GM23338 (cell line): ENCODE measurements at regions not wholly inside any gene's neighbourhood (a gene's known extent, or its start where the extent isn't known, plus 50 kb on each side); places are given as distances from the start of the nearest gene placed in this dataset.

ENCODE experiments used
- ATAC-seq: fragments of 200-7000 bp; cut with Tn5 transposase; 3 replicates; pipeline ENCODE4 v1.9.1; 2020
- DNase-seq: peaks from one replicate; pipeline ENCODE4 v3.0.0-alpha.2; 2015; ENCODE audit warnings: low spot score
- H2AFZ ChIP-seq: fragments of 200-600 bp; sonication (generic); 2 replicates; pipeline ENCODE4 v1.8.0; 2016; ENCODE audit warnings: antibody characterized with exemption, mild to moderate bottlenecking, moderate library complexity
- H3F3A ChIP-seq: fragments of 200-600 bp; sonication (generic); replicated peaks from 2 replicates; pipeline ENCODE4 v1.8.0; 2017; ENCODE audit warnings: antibody characterized with exemption, mixed run types, low read depth
- H3K27ac ChIP-seq: fragments of 200-600 bp; sonication (generic); 2 replicates; pipeline ENCODE4 v1.6.1; 2016; ENCODE audit warnings: low read depth
- H3K27me3 ChIP-seq: fragments of 200-600 bp; sonication (generic); 2 replicates; pipeline ENCODE4 v1.8.0; 2016; ENCODE audit warnings: mild to moderate bottlenecking, mixed run types, moderate library complexity; ENCODE audit not compliant: insufficient read depth
- H3K36me3 ChIP-seq: fragments of 200-600 bp; sonication (generic); 2 replicates; pipeline ENCODE4 v1.8.0; 2016; ENCODE audit warnings: mild to moderate bottlenecking; ENCODE audit not compliant: insufficient read depth
- H3K4me1 ChIP-seq: fragments of 200-600 bp; sonication (generic); 2 replicates; pipeline ENCODE4 v1.8.0; 2016; ENCODE audit warnings: mild to moderate bottlenecking, moderate library complexity; ENCODE audit not compliant: insufficient read depth
- H3K4me2 ChIP-seq: fragments of 200-600 bp; sonication (generic); 2 replicates; pipeline ENCODE4 v1.7.1; 2017; ENCODE audit warnings: mixed run types
- H3K4me3 ChIP-seq: fragments of 200-600 bp; sonication (generic); 2 replicates; pipeline ENCODE4 v1.6.1; 2016; ENCODE audit warnings: mixed run types
- H3K79me2 ChIP-seq: fragments of 200-600 bp; sonication (generic); replicated peaks from 2 replicates; pipeline ENCODE4 v1.8.0; 2017; ENCODE audit warnings: mild to moderate bottlenecking; ENCODE audit not compliant: insufficient read depth
- H3K9me2 ChIP-seq: fragments of 200-600 bp; sonication (generic); 2 replicates; pipeline ENCODE4 v1.8.0; 2017; ENCODE audit not compliant: insufficient read depth
- H4K20me1 ChIP-seq: fragments of 200-600 bp; sonication (generic); replicated peaks from 2 replicates; pipeline ENCODE4 v1.8.0; 2017; ENCODE audit warnings: mild to moderate bottlenecking; ENCODE audit not compliant: insufficient read depth
- H3K27ac Mint-ChIP-seq: 2 replicates; pipeline ENCODE4 v1.8.0; 2020; ENCODE audit warnings: inconsistent platforms, mild to moderate bottlenecking, moderate library complexity, mixed read lengths
- H3K27me3 Mint-ChIP-seq: 3 replicates; pipeline ENCODE4 v1.8.0; 2022; ENCODE audit warnings: low read depth, mild to moderate bottlenecking, moderate library complexity, mixed read lengths, inconsistent platforms; ENCODE audit not compliant: insufficient read depth, poor library complexity
- H3K36me3 Mint-ChIP-seq: 3 replicates; pipeline ENCODE4 v1.8.0; 2021; ENCODE audit warnings: low read depth, mild to moderate bottlenecking, inconsistent platforms, moderate library complexity, mixed read lengths
- H3K4me1 Mint-ChIP-seq: 3 replicates; pipeline ENCODE4 v1.8.0; 2020; ENCODE audit warnings: mild to moderate bottlenecking, inconsistent platforms, mixed read lengths
- H3K4me3 Mint-ChIP-seq: 3 replicates; pipeline ENCODE4 v1.8.0; 2021; ENCODE audit warnings: moderate library complexity, mild to moderate bottlenecking, inconsistent platforms, mixed read lengths
- H3K9me3 Mint-ChIP-seq: 3 replicates; pipeline ENCODE4 v1.8.0; 2020; ENCODE audit warnings: moderate library complexity, mild to moderate bottlenecking, inconsistent platforms, mixed read lengths
- CREB1 ChIP-seq: fragments of 250-450 bp; sonication (Bioruptor Pico); IDR thresholded peaks from 2 replicates; pipeline ENCODE4 v1.5.0; 2020; ENCODE audit warnings: low read depth, mild to moderate bottlenecking, moderate library complexity
- REST ChIP-seq: IDR thresholded peaks from one replicate; pipeline ENCODE4 v1.6.1; 2018; ENCODE audit warnings: antibody characterized with exemption; ENCODE audit not compliant: unreplicated experiment
- ZNF331 ChIP-seq: fragments of 250-450 bp; sonication (Bioruptor Pico); IDR thresholded peaks from 2 replicates; pipeline ENCODE4 v1.5.0; 2020; ENCODE audit warnings: low read depth, mild to moderate bottlenecking, moderate library complexity
- ZNF462 ChIP-seq: fragments of 250-450 bp; sonication (Bioruptor Pico); IDR thresholded peaks from 2 replicates; pipeline ENCODE4 v1.5.0; 2020; ENCODE audit warnings: mild to moderate bottlenecking, moderate library complexity

GRCh38 chr11:104725796-104726408 lies 172.4 kb downstream of the CASP12 start:
- H3K9me2 ChIP-seq: 0 out of 2 replicates have a peak, but pooled peaks cover 4% of the 10 kb centered on the region
- H3K4me3 ChIP-seq: no peak overlapping the region
- H3K4me1 ChIP-seq: peaks cover 15% of the 10 kb centered on the region; the same call in 1 of the 2 replicates
- no peak overlapping the region for H2AFZ ChIP-seq
- DNase-seq: no peak
- H3K27ac ChIP-seq: no peak overlapping the region
- H3K4me2 ChIP-seq: no peak overlapping the region
- Mint-ChIP-seq H3K36me3 (peaks cover 7% of the 10 kb centered on the region; the same call in 2 of the 3 replicates), H3K27me3 (no peaks in the 10 kb centered on the region), H3K27ac (no peak overlapping the region), H3K4me1 (peaks cover 7% of the 10 kb centered on the region; the same call in 2 of the 3 replicates), H3K9me3 (peaks cover 12% of the 10 kb centered on the region; the same call in 2 of the 3 replicates), H3K4me3 (no peak overlapping the region)
- no peaks in the 10 kb centered on the region for H3F3A ChIP-seq
- TF ChIP-seq ZNF462 (CRISPR knock-in tag): no peak
- no peak for TF ChIP-seq CREB1 (CRISPR knock-in tag)
- TF ChIP-seq ZNF331: no peak
- no peak for TF ChIP-seq REST
- ATAC-seq: no peak
- H3K79me2 ChIP-seq: no peaks in the 10 kb centered on the region
- no peaks in the 10 kb centered on the region for H4K20me1 ChIP-seq
- H3K36me3 ChIP-seq: no peaks in the 10 kb centered on the region
- no peaks in the 10 kb centered on the region for H3K27me3 ChIP-seq
